Fibroblast of lung (primary cell): ENCODE measurements at regions not wholly inside any gene's neighbourhood (a gene's known extent, or its start where the extent isn't known, plus 50 kb on each side); places are given as distances from the start of the nearest gene placed in this dataset.
A peak's percentile ranks its signal among the peaks of the same experiment; 100 is the strongest.

ENCODE experiments used
- DNase-seq, 2 donors: peaks; one replicate each; pipeline versions ENCODE4 v3.0.0 to v3.0.0-alpha.2; 2010; ENCODE audit warnings: low read depth in 2 of 2
- H2AFZ ChIP-seq: 2 replicates; pipeline ENCODE4 v1.5.1; 2012; ENCODE audit warnings: low read length, control low read depth, inconsistent platforms
- H3K27ac ChIP-seq: 2 replicates; pipeline ENCODE4 v1.5.1; 2011; ENCODE audit warnings: low read length, control low read depth; ENCODE audit not compliant: insufficient read depth
- H3K27me3 ChIP-seq: 2 replicates; pipeline ENCODE4 v1.5.1; 2011; ENCODE audit warnings: mild to moderate bottlenecking, low read length; ENCODE audit not compliant: control insufficient read depth, insufficient read depth
- H3K36me3 ChIP-seq: 2 replicates; pipeline ENCODE4 v1.5.1; 2011; ENCODE audit warnings: low read length; ENCODE audit not compliant: control insufficient read depth, insufficient read depth
- H3K4me1 ChIP-seq: 2 replicates; pipeline ENCODE4 v1.5.1; 2011; ENCODE audit warnings: low read length; ENCODE audit not compliant: control insufficient read depth, insufficient read depth; ENCODE audit errors: extremely low read depth
- H3K4me2 ChIP-seq: 2 replicates; pipeline ENCODE4 v1.5.1; 2011; ENCODE audit warnings: low read length, control low read depth; ENCODE audit not compliant: insufficient read depth; ENCODE audit errors: extremely low read depth
- H3K4me3 ChIP-seq, 4 experiments: fragments of 200-600 bp in 1 of 4; sonication (generic) in 1 of 4; replicated peaks in 1 of 4; 2 replicates each; pipeline ENCODE4 v1.5.1; 2011 to 2016; ENCODE audit warnings: low read length in 4 of 4, low read depth in 3 of 4, mild to moderate bottlenecking in 3 of 4, control low read depth in 2 of 4, inconsistent platforms in 1 of 4, mixed read lengths in 1 of 4; ENCODE audit not compliant: insufficient read depth in 1 of 4; ENCODE audit errors: control extremely low read depth in 1 of 4
- H3K79me2 ChIP-seq: 2 replicates; pipeline ENCODE4 v1.5.1; 2012; ENCODE audit warnings: mild to moderate bottlenecking, low read length, inconsistent platforms; ENCODE audit not compliant: control insufficient read depth, insufficient read depth
- H3K9ac ChIP-seq: 2 replicates; pipeline ENCODE4 v1.5.1; 2011; ENCODE audit warnings: mild to moderate bottlenecking, low read length, control low read depth; ENCODE audit not compliant: insufficient read depth
- H3K9me3 ChIP-seq: 2 replicates; pipeline ENCODE4 v1.5.1; 2012; ENCODE audit warnings: low read depth, low read length; ENCODE audit not compliant: control insufficient read depth, insufficient read depth
- H4K20me1 ChIP-seq: 2 replicates; pipeline ENCODE4 v1.5.1; 2011; ENCODE audit warnings: low read length; ENCODE audit not compliant: control insufficient read depth, insufficient read depth; ENCODE audit errors: extremely low read depth
- EZH2 ChIP-seq: IDR thresholded peaks from 2 replicates; pipeline ENCODE4 v1.5.1; 2012; ENCODE audit warnings: low read length, control low read depth, mild to moderate bottlenecking; ENCODE audit errors: missing control alignments
- TF ChIP-seq, protein P1 (sequence below), 2 donors: IDR thresholded peaks in 1 of 2; conservative IDR thresholded peaks in 1 of 2; 1 replicate in 1 of 2; 2 replicates in 1 of 2; pipeline ENCODE4 v1.5.1; 2011 to 2012; ENCODE audit warnings: low read length in 2 of 2, control low read depth in 1 of 2, inconsistent platforms in 1 of 2, low read depth in 1 of 2, mild to moderate bottlenecking in 1 of 2

DNA sequence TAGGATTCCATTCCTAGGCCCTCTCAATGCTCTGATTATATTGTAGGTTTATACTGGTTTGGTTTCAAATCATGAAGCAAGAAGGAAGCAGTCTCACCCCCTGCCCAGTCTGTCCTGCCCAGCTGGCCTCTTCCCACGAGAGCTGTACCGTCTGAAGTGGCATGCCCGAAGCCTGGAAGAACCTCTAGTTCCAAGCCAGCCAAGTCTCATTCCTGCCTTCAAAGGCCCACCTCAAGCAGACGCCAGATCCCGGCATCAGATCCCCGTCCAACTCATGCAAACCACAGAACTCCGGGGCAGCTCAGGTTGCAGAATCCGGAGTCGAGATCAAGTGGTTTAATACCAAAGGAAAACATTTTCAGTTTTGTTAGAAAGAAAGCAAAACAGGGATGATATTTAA lies 234.4 kb downstream of the LPIN1 start:
- peak in 1 of 2 donors; percentile 78 for DNase-seq
- Histone ChIP-seq H4K20me1 (no peaks in the 10 kb centered on the region), H3K27me3 (no peaks in the 10 kb centered on the region), H3K9me3 (no peaks in the 10 kb centered on the region), H3K4me1 (no peaks in the 10 kb centered on the region), H2AFZ (no peak overlapping the region), H3K4me2 (no peak overlapping the region), H3K4me3 (no peak overlapping the region), H3K79me2 (no peaks in the 10 kb centered on the region), H3K9ac (no peak overlapping the region), H3K36me3 (no peaks in the 10 kb centered on the region), H3K27ac (no peak overlapping the region)
- TF ChIP-seq, protein P1, sequence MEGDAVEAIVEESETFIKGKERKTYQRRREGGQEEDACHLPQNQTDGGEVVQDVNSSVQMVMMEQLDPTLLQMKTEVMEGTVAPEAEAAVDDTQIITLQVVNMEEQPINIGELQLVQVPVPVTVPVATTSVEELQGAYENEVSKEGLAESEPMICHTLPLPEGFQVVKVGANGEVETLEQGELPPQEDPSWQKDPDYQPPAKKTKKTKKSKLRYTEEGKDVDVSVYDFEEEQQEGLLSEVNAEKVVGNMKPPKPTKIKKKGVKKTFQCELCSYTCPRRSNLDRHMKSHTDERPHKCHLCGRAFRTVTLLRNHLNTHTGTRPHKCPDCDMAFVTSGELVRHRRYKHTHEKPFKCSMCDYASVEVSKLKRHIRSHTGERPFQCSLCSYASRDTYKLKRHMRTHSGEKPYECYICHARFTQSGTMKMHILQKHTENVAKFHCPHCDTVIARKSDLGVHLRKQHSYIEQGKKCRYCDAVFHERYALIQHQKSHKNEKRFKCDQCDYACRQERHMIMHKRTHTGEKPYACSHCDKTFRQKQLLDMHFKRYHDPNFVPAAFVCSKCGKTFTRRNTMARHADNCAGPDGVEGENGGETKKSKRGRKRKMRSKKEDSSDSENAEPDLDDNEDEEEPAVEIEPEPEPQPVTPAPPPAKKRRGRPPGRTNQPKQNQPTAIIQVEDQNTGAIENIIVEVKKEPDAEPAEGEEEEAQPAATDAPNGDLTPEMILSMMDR (conservative IDR thresholded peaks at IDR 0.05 in 1 of 2, IDR thresholded peaks at IDR 0.05 in 1 of 2; ENCODE audit: low read depth in 1 of 2, low read length in 2 of 2) = no peak
- no peak for TF ChIP-seq EZH2

- no peaks in the 10 kb centered on the region for H3K36me3 ChIP-seq
- no peak overlapping the region for H3K4me2 ChIP-seq
- no peak overlapping the region for H2AFZ ChIP-seq
- TF ChIP-seq EZH2 = no peak
- TF ChIP-seq, protein P1 (conservative IDR thresholded peaks at IDR 0.05 in 1 of 2, IDR thresholded peaks at IDR 0.05 in 1 of 2; ENCODE audit: low read depth in 1 of 2, low read length in 2 of 2) = no peak
- no peaks in the 10 kb centered on the region for H3K79me2 ChIP-seq
- H3K4me1 ChIP-seq = no peaks in the 10 kb centered on the region
- no peak overlapping the region for H3K27ac ChIP-seq
- H4K20me1 ChIP-seq = no peaks in the 10 kb centered on the region
- H3K4me3 ChIP-seq = no peak overlapping the region
- H3K27me3 ChIP-seq = no peaks in the 10 kb centered on the region
- no peaks in the 10 kb centered on the region for H3K9me3 ChIP-seq
- DNase-seq = no peak
- H3K9ac ChIP-seq = no peak overlapping the region
Observed at GRCh38 chr2:11983401-11983800, 237.0 kb downstream of the LPIN1 start.

- TF ChIP-seq, protein P1 (conservative IDR thresholded peaks at IDR 0.05 in 1 of 2, IDR thresholded peaks at IDR 0.05 in 1 of 2; ENCODE audit: low read depth in 1 of 2, low read length in 2 of 2) = no peak
- no peak for TF ChIP-seq EZH2
- no peaks in the 10 kb centered on the region for H3K27me3 ChIP-seq
- no peak for DNase-seq
- no peaks in the 10 kb centered on the region for H4K20me1 ChIP-seq
- H3K9me3 ChIP-seq = no peaks in the 10 kb centered on the region
- H2AFZ ChIP-seq = no peak overlapping the region
- no peak overlapping the region for H3K4me3 ChIP-seq
- no peaks in the 10 kb centered on the region for H3K4me1 ChIP-seq
- H3K4me2 ChIP-seq = no peak overlapping the region
- H3K27ac ChIP-seq = no peak overlapping the region
- no peaks in the 10 kb centered on the region for H3K36me3 ChIP-seq
- H3K9ac ChIP-seq = no peak overlapping the region
- H3K79me2 ChIP-seq = no peaks in the 10 kb centered on the region
Observed at GRCh38 chr2:11983870-11984269, 237.4 kb downstream of the LPIN1 start.
